ENCODE measurements at regions not wholly inside any gene's neighbourhood (a gene's known extent, or its start where the extent isn't known, plus 50 kb on each side); places are given as distances from the start of the nearest gene placed in this dataset.

DNA sequence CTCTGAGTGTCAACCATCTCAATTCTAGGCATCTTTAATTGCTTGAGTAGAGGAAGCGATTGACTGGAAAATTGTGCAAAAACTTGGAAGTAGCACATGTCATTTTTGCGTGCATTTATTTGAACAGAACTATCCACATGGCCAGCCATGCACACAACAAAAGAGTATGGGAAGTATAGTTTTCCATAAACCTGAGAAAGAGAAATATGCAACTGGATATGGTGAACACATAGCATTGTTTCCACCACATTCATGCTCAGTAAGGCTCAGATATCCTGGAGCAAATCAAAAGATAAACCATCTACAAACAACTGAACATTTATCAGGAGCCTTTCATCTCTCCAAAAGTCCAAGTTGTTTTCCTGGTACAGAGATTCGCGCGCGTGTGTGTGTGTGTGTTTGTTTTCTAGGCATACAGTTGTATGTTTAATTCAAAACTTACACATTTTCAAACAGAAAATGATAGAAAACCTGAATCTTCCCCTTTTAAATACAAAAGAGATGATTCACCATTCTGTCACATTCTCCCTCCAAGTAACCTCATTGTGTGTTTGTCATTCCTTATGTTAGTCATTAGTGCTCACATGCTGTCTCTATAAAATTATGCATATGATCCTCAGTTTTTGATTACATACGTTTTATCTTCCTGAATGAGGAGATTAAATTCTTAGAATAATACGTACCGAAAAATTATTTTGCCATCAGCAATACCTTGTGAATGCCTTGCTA, 780.4 kb upstream of the NRXN1 start:
- TF ChIP-seq, protein P1, sequence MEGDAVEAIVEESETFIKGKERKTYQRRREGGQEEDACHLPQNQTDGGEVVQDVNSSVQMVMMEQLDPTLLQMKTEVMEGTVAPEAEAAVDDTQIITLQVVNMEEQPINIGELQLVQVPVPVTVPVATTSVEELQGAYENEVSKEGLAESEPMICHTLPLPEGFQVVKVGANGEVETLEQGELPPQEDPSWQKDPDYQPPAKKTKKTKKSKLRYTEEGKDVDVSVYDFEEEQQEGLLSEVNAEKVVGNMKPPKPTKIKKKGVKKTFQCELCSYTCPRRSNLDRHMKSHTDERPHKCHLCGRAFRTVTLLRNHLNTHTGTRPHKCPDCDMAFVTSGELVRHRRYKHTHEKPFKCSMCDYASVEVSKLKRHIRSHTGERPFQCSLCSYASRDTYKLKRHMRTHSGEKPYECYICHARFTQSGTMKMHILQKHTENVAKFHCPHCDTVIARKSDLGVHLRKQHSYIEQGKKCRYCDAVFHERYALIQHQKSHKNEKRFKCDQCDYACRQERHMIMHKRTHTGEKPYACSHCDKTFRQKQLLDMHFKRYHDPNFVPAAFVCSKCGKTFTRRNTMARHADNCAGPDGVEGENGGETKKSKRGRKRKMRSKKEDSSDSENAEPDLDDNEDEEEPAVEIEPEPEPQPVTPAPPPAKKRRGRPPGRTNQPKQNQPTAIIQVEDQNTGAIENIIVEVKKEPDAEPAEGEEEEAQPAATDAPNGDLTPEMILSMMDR (IDR thresholded peaks at IDR 0.05; ENCODE audit: unreplicated experiment), result no peak
- H3K36me3 Mint-ChIP-seq (ENCODE audit: insufficient read depth), result no peaks in the 10 kb centered on the region
- H3K9me3 Mint-ChIP-seq (ENCODE audit: low read depth), result no peaks in the 10 kb centered on the region
- no peak for DNase-seq (ENCODE audit: low spot score, unreplicated experiment)
- H3K4me3 Mint-ChIP-seq (ENCODE audit: low read depth), result no peak overlapping the region
- H3K27ac Mint-ChIP-seq, result no peak overlapping the region
- no peaks in the 10 kb centered on the region for H3K27me3 Mint-ChIP-seq
- no peaks in the 10 kb centered on the region for H3K4me1 Mint-ChIP-seq (ENCODE audit: low read depth)

DNA sequence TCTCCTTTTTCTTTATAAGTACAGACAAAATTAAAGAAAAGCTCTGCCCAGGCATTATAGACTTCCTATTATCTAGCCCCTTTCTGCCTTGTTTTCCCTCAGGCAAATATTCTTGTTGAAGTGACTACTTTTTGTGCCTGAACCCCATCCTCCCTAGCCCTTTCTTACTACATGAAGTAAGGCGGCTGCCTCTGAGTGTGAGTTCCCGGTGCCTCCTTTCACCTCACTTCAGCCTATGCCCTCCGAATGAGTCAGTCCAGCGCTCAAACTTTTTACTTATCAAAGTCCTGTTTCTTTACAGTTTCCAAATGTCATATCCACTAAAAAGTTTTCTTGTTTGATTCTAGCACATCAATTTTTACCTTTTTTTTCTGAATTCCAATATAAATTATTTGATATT, 778.3 kb upstream of the NRXN1 start:
- H3K27me3 Mint-ChIP-seq, result no peaks in the 10 kb centered on the region

DNA sequence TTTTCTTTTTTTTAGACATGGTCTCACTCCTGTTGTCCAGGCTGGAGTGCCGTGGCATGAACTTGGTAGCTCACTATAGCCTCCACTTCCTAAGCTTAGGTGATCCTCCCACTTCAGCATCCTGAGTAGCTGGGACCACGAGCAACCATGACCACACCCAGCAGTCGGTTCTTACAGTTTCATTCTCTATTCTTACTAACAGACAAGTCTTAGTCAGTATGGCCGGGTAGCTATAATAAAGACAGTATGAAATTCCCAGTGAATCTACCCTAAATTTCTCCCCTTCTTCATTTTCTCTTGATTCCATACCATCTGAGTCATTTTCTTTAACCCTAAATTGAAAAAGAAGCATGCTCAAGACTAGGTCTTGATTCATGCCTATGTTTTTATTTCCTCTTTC, 775.3 kb upstream of the NRXN1 start:
- Mint-ChIP-seq H3K27me3 (no peaks in the 10 kb centered on the region), H3K9me3 (ENCODE audit: low read depth) (peaks cover 4% of the 10 kb centered on the region), H3K4me1 (ENCODE audit: low read depth) (no peaks in the 10 kb centered on the region), H3K4me3 (ENCODE audit: low read depth) (no peak overlapping the region), H3K36me3 (ENCODE audit: insufficient read depth) (no peaks in the 10 kb centered on the region), H3K27ac (no peak overlapping the region)
- DNase-seq (ENCODE audit: low spot score, unreplicated experiment), result no peak
- TF ChIP-seq, protein P1 (IDR thresholded peaks at IDR 0.05; ENCODE audit: unreplicated experiment), result no peak

More for the DNA sequence above, 778.3 kb upstream of the NRXN1 start:
- DNase-seq (ENCODE audit: low spot score, unreplicated experiment), result no peak
- Mint-ChIP-seq H3K4me3 (ENCODE audit: low read depth) (no peak overlapping the region), H3K36me3 (ENCODE audit: insufficient read depth) (no peaks in the 10 kb centered on the region), H3K9me3 (ENCODE audit: low read depth) (peaks cover 4% of the 10 kb centered on the region), H3K4me1 (ENCODE audit: low read depth) (no peaks in the 10 kb centered on the region), H3K27ac (no peak overlapping the region)
- TF ChIP-seq, protein P1 (IDR thresholded peaks at IDR 0.05; ENCODE audit: unreplicated experiment), result no peak

DNA sequence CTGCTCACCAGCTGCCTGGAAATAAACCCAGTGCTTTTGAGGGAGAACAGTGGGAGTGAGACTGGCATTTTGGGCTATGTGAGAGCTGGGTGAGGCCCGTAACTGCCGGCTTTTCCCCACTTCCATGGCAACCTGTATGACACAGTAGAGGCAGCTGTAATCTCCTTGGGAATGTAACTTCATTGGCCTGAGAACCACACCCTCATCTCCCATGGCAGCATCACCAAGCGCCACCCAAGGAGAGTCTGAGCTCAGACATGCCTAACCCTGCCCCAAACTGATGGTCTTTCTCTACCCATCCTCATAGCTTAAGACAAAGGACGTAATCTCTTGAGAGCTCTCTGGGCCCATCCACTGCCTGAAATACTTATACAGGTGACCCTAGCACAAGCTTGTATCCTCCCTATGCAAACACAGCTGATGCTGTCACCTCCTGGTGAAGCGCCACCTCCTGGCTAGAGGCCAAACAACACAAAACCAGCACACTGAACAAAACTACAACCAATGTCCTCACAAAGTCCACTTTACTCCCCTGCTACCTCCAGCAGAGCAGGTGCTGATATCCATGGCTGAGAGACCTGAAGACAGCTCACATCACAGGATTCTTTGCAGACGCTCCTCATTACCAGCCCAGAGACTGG, 763.4 kb upstream of the NRXN1 start:
- TF ChIP-seq, protein P1 (IDR thresholded peaks at IDR 0.05; ENCODE audit: unreplicated experiment), result peak; percentile 55
- Mint-ChIP-seq H3K27ac (no peak overlapping the region), H3K4me3 (ENCODE audit: low read depth) (no peak overlapping the region), H3K36me3 (ENCODE audit: insufficient read depth) (no peaks in the 10 kb centered on the region), H3K9me3 (ENCODE audit: low read depth) (peaks cover 30% of the 10 kb centered on the region), H3K4me1 (ENCODE audit: low read depth) (no peaks in the 10 kb centered on the region), H3K27me3 (no peaks in the 10 kb centered on the region)
- no peak for DNase-seq (ENCODE audit: low spot score, unreplicated experiment)

DNA sequence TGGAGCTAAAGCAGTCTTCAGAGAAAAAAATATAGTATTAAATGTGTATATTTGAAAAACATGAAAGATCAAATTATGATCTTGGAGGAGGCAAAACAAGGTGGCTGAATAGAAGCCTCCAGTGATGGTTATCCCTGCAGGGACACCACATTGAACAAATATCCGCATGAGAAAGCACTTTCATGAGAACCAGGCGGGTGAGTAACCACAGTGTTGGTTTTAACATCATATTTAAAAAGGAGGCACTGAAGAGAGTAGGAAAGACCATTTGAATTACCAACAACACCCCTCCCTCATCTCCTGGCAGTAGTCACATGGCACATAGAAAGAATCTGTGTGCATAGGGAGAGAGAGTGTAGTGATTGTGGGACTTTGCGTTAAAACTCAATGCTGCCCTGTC, 759.6 kb upstream of the NRXN1 start:
- Mint-ChIP-seq H3K4me1 (ENCODE audit: low read depth) (no peaks in the 10 kb centered on the region), H3K36me3 (ENCODE audit: insufficient read depth) (no peaks in the 10 kb centered on the region), H3K4me3 (ENCODE audit: low read depth) (no peak overlapping the region), H3K9me3 (ENCODE audit: low read depth) (peaks cover 14% of the 10 kb centered on the region), H3K27me3 (no peaks in the 10 kb centered on the region), H3K27ac (no peak overlapping the region)
- TF ChIP-seq, protein P1 (IDR thresholded peaks at IDR 0.05; ENCODE audit: unreplicated experiment), result no peak
- no peak for DNase-seq (ENCODE audit: low spot score, unreplicated experiment)

Data from progenitor cell of endocrine pancreas (in vitro differentiated cells).